H7 (cell line): ENCODE measurements at regions not wholly inside any gene's neighbourhood (a gene's known extent, or its start where the extent isn't known, plus 50 kb on each side); places are given as distances from the start of the nearest gene placed in this dataset.

Experiments used
- DNase-seq: peaks from one replicate; pipeline ENCODE4 v3.0.0; 2012
- H3K27me3 ChIP-seq: 2 replicates; pipeline ENCODE4 v1.6.0; 2011; ENCODE audit warnings: mild to moderate bottlenecking, low read length; ENCODE audit not compliant: control insufficient read depth, insufficient read depth
- H3K36me3 ChIP-seq: replicated peaks from 2 replicates; pipeline ENCODE4 v1.5.1; 2011; ENCODE audit warnings: low read length; ENCODE audit not compliant: control insufficient read depth, insufficient read depth
- H3K4me3 ChIP-seq: 2 replicates; pipeline ENCODE4 v1.5.1; 2011; ENCODE audit warnings: low read depth, mild to moderate bottlenecking, control low read depth, low read length, moderate library complexity; ENCODE audit not compliant: insufficient read depth

- no peak for DNase-seq
- Histone ChIP-seq H3K4me3 (no peak overlapping the region), H3K27me3 (no peaks in the 10 kb centered on the region), H3K36me3 (no peaks in the 10 kb centered on the region)
Measured at GRCh38 chr5:29769474-29769873, 1424.0 kb upstream of the CDH6 start.

- no peak for DNase-seq
- Histone ChIP-seq H3K36me3 (no peaks in the 10 kb centered on the region), H3K4me3 (no peak overlapping the region), H3K27me3 (no peaks in the 10 kb centered on the region)
Measured at GRCh38 chr5:29758986-29759421, 1434.5 kb upstream of the CDH6 start.

DNA sequence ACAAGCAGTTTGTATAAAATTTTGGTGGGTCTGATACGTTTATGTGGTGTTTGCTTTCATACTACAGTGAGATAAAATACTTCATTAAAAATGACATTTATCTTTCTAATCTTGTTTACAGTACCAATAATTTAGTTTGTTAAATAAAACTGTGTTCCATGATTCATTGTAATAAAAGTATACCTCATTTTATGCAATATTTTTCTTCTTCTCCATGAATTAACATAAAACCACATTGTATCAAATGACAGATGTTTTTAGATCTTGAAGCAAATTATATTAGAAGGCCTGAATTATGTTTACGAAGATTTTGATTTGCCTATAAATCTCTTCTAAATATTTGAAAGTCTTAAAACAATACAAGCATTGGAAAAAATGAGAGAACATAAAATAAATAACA lies 1443.0 kb upstream of the CDH6 start:
- DNase-seq, result no peak
- Histone ChIP-seq H3K27me3 (no peaks in the 10 kb centered on the region), H3K36me3 (no peaks in the 10 kb centered on the region), H3K4me3 (no peak overlapping the region)

DNA sequence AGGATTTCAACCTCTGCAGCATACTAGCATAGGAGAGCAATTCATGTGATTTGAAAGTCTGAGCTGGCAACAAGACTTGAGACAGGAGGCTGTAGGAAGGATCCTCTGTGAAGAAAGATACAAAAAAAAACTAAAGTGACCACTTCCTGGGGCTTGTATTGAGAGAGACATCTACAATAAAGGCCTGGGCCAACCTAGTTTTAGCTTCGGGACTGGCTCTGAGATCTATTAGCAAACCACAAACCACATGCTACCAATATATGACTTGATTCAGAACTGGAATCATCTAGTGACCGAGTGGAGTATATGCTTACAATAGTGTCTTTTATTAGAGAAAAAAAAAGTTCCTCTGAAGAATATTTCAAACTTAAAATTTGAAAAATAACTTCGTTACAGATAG lies 1448.9 kb upstream of the CDH6 start:
- DNase-seq, result no peak
- H3K36me3 ChIP-seq, result no peaks in the 10 kb centered on the region
- H3K27me3 ChIP-seq, result no peaks in the 10 kb centered on the region
- no peak overlapping the region for H3K4me3 ChIP-seq

DNA sequence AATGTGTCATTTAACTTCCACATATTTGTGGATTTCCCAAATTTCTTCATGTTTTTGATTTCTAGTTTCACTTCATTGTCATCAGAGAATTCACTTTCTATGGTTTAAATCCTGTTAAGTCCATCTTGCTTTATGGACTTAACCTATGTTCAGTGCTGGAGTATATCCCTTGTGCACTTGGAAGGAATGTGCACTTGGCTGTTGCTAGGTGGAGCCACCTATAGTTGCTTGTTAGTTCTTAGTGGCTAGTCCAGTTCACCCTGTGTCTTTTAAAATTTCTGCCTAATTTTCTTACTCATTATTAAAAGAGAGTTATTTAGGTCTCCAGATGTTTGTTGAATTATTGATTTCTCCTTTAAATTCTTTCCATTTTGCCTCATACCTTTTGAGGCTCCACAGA lies 1472.5 kb upstream of the CDH6 start:
- no peaks in the 10 kb centered on the region for H3K36me3 ChIP-seq
- no peaks in the 10 kb centered on the region for H3K27me3 ChIP-seq
- H3K4me3 ChIP-seq, result no peak overlapping the region
- DNase-seq, result no peak

- no peaks in the 10 kb centered on the region for H3K36me3 ChIP-seq
- no peak overlapping the region for H3K4me3 ChIP-seq
- DNase-seq, result no peak
- no peaks in the 10 kb centered on the region for H3K27me3 ChIP-seq
Measured at GRCh38 chr5:29719171-29719570, 1474.3 kb upstream of the CDH6 start.

- Histone ChIP-seq H3K27me3 (no peaks in the 10 kb centered on the region), H3K4me3 (no peak overlapping the region), H3K36me3 (no peaks in the 10 kb centered on the region)
- no peak for DNase-seq
Measured at GRCh38 chr5:29715167-29715566, 1478.3 kb upstream of the CDH6 start.

DNA sequence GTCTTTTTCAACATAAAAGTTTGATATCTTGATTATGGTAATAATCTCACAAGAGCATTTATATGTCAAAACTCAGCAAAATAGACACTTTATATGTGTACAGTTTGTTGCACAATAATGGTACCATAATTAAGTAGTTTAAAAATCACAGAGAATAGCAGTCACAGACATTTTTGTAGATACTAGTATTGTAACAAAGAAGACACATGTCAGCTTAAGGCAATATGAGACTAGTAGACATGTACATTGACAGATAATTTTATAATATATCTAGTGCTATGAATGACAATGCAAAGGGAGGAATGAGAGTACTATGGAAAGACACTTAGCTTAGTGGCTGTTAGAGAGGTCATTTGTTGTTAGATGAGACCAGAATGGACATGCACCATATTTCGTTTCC lies 1490.6 kb upstream of the CDH6 start:
- H3K36me3 ChIP-seq, result no peaks in the 10 kb centered on the region
- DNase-seq, result no peak
- H3K27me3 ChIP-seq, result no peaks in the 10 kb centered on the region
- no peak overlapping the region for H3K4me3 ChIP-seq

DNA sequence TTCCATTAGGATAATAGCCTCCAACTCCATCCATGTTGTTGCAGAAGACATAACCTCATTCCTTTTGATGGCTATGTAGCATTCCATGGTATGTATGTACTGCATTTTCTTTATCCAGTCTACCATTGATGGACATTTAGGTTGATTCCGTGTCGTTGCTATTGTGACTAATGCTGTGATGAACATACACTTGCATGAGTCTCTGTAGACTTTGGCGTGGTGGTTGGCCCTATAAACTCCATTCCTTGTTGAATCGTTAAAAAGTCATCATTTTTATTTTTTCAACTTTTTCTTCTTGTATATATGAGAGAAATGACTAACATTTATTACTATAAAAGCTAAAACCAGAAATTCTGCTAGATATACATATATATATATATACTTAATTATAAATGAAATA lies 1491.9 kb upstream of the CDH6 start:
- DNase-seq, result no peak
- no peaks in the 10 kb centered on the region for H3K27me3 ChIP-seq
- no peaks in the 10 kb centered on the region for H3K36me3 ChIP-seq
- no peak overlapping the region for H3K4me3 ChIP-seq

GRCh38 chr5:29697785-29698414 lies 1495.6 kb upstream of the CDH6 start:
- no peak overlapping the region for H3K4me3 ChIP-seq
- no peaks in the 10 kb centered on the region for H3K36me3 ChIP-seq
- no peaks in the 10 kb centered on the region for H3K27me3 ChIP-seq
- DNase-seq, result peak; percentile 1

GRCh38 chr5:29697278-29697677 lies 1496.2 kb upstream of the CDH6 start:
- Histone ChIP-seq H3K27me3 (no peaks in the 10 kb centered on the region), H3K36me3 (no peaks in the 10 kb centered on the region), H3K4me3 (no peak overlapping the region)
- DNase-seq, result no peak

- H3K27me3 ChIP-seq, result no peaks in the 10 kb centered on the region
- no peaks in the 10 kb centered on the region for H3K36me3 ChIP-seq
- H3K4me3 ChIP-seq, result no peak overlapping the region
- no peak for DNase-seq
Measured at GRCh38 chr5:29672678-29673077, 1520.8 kb upstream of the CDH6 start.

- Histone ChIP-seq H3K27me3 (no peaks in the 10 kb centered on the region), H3K36me3 (no peaks in the 10 kb centered on the region), H3K4me3 (no peak overlapping the region)
- DNase-seq, result no peak
Measured at GRCh38 chr5:29662876-29663275, 1530.6 kb upstream of the CDH6 start.

DNA sequence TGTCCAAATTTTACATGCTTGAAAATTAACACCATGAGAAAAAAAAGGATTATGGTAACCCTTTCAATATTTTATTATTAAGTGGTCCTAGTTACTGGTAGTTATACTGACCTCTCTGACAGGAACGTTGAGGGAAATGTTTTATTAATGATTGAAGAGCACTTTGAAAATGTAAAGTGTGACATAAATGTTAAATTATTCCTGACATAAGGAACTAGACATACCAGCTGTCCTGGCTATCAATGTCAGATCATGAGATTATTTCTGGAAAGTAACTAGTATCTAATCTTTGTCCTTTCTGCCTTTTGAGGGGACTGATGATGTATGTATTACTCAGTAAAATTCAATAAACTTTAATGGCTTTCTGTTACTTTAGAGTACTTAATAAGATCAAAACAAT lies 1538.5 kb upstream of the CDH6 start:
- DNase-seq, result no peak
- Histone ChIP-seq H3K27me3 (no peaks in the 10 kb centered on the region), H3K36me3 (no peaks in the 10 kb centered on the region), H3K4me3 (no peak overlapping the region)

DNA sequence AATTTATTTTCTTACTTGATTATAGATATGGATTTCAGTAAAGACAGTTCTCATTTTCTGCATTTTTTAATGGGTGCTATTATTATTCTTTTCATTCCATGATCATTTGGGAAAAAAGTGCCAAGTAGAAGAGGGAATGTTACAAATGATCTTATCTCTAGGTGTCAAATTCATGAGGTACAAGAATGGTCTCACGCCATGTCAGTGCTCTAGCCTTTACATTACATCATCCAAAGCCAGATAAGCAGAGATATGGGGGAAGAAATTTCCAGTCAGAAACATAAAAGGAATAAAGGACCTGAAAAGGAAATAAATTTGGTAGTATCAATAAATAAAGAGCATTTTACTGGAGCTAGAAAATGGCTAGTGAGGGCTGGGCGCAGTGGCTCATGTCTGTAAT lies 1544.2 kb upstream of the CDH6 start:
- Histone ChIP-seq H3K27me3 (no peaks in the 10 kb centered on the region), H3K36me3 (no peaks in the 10 kb centered on the region), H3K4me3 (no peak overlapping the region)
- DNase-seq, result no peak

- no peaks in the 10 kb centered on the region for H3K36me3 ChIP-seq
- no peaks in the 10 kb centered on the region for H3K27me3 ChIP-seq
- no peak for DNase-seq
- H3K4me3 ChIP-seq, result no peak overlapping the region
Measured at GRCh38 chr5:29642601-29643000, 1550.9 kb upstream of the CDH6 start.
